Mesothelial cell of epicardium (in vitro differentiated cells): ENCODE measurements at regions not wholly inside any gene's neighbourhood (a gene's known extent, or its start where the extent isn't known, plus 50 kb on each side); places are given as distances from the start of the nearest gene placed in this dataset.
A peak's percentile ranks its signal among the peaks of the same experiment; 100 is the strongest.

Source experiments
- DNase-seq, 2 experiments: peaks; one replicate each; pipeline ENCODE4 v3.0.0; 2021; ENCODE audit warnings: low spot score in 2 of 2; ENCODE audit not compliant: unreplicated experiment in 2 of 2
- H3K27ac Mint-ChIP-seq: 2 replicates; pipeline ENCODE4 v1.8.0; 2021; ENCODE audit warnings: mixed read lengths
- H3K27me3 Mint-ChIP-seq: 2 replicates; pipeline ENCODE4 v1.8.0; 2021; ENCODE audit warnings: low read depth, mixed read lengths
- H3K36me3 Mint-ChIP-seq: 2 replicates; pipeline ENCODE4 v1.8.0; 2021; ENCODE audit warnings: mixed read lengths
- H3K4me1 Mint-ChIP-seq: 2 replicates; pipeline ENCODE4 v1.8.0; 2021; ENCODE audit warnings: mixed read lengths
- H3K4me3 Mint-ChIP-seq: 2 replicates; pipeline ENCODE4 v1.8.0; 2021; ENCODE audit warnings: mild to moderate bottlenecking, moderate library complexity, mixed read lengths
- H3K9me3 Mint-ChIP-seq: 2 replicates; pipeline ENCODE4 v1.8.0; 2021; ENCODE audit warnings: mixed read lengths
- TF ChIP-seq, protein P1 (sequence below): fragments of 200-600 bp; sonication (generic); IDR thresholded peaks from one replicate; pipeline ENCODE4 v1.5.0; 2021; ENCODE audit warnings: antibody characterized with exemption; ENCODE audit not compliant: unreplicated experiment

DNA sequence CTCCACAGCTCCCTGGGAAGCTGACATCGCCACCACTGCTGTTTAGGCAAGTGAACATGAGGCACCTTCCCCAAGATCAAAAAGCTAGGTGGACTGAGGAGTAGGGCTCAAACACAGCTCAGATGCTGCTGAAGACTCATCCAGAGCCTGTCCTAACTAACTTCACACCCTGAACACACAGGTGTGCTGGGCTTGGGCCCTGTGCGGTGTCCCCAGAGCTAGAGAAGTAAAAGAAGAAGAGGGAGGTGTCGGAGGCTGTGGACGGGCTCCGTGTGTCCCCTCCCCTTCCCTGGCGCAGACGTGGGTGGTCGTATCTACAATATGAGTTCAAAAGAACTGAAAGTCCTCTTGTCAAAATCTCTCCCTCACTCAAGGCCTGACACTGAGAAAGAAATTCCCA is 373.4 kb upstream of the MGMT start:
- Mint-ChIP-seq H3K27ac (no peak overlapping the region), H3K36me3 (no peaks in the 10 kb centered on the region), H3K4me3 (no peak overlapping the region), H3K4me1 (peaks cover 22% of the 10 kb centered on the region), H3K27me3 (peaks cover 14% of the 10 kb centered on the region), H3K9me3 (no peaks in the 10 kb centered on the region)
- DNase-seq, result peak in 1 of 2 experiments; percentile 16
- TF ChIP-seq, protein P1, sequence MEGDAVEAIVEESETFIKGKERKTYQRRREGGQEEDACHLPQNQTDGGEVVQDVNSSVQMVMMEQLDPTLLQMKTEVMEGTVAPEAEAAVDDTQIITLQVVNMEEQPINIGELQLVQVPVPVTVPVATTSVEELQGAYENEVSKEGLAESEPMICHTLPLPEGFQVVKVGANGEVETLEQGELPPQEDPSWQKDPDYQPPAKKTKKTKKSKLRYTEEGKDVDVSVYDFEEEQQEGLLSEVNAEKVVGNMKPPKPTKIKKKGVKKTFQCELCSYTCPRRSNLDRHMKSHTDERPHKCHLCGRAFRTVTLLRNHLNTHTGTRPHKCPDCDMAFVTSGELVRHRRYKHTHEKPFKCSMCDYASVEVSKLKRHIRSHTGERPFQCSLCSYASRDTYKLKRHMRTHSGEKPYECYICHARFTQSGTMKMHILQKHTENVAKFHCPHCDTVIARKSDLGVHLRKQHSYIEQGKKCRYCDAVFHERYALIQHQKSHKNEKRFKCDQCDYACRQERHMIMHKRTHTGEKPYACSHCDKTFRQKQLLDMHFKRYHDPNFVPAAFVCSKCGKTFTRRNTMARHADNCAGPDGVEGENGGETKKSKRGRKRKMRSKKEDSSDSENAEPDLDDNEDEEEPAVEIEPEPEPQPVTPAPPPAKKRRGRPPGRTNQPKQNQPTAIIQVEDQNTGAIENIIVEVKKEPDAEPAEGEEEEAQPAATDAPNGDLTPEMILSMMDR, result no peak

DNA sequence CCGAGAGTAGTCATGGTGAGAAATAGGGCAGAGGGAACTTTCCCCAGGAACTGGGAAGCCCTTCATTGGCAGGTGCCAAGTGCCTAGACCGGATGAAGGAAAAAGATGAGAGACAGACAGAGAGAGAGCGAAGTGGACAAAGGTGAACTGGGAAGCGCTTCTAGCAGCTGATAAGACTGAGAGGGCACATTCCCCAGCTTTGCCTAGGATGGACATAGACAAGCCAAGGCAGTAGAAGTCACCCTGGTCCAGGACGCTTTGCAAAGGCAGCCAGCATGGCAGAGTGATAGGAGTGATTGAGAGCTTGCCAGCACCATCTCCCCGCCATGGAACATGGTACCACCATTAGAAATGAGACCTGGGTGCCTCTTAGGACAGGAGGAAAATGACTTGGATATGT is 372.8 kb upstream of the MGMT start:
- peaks cover 22% of the 10 kb centered on the region for H3K4me1 Mint-ChIP-seq
- H3K9me3 Mint-ChIP-seq, result no peaks in the 10 kb centered on the region
- H3K27me3 Mint-ChIP-seq, result peaks cover 14% of the 10 kb centered on the region
- peak in 1 of 2 experiments; percentile 19 for DNase-seq
- H3K27ac Mint-ChIP-seq, result no peak overlapping the region
- TF ChIP-seq, protein P1, result no peak
- no peaks in the 10 kb centered on the region for H3K36me3 Mint-ChIP-seq
- H3K4me3 Mint-ChIP-seq, result no peak overlapping the region

DNA sequence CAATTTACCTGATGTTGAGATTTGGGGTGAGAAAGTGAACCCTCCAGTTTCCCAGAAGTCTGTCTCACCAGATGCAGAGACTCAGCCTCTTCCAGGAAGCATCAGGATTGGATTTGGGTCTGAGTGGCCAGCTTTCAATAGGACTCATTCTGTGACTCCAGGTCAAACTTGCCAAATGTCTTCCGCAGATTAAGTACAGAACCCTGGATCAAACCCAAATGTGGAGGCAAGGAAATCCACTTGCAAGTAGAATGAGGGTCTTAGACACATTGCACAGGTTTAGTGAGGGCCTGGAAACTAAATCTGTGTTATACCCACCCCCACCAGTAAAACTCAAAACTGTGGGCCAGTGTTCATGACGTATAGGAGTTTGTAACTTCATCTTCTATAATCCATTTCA is 372.2 kb upstream of the MGMT start:
- H3K36me3 Mint-ChIP-seq, result no peaks in the 10 kb centered on the region
- TF ChIP-seq, protein P1, result no peak
- peaks cover 22% of the 10 kb centered on the region for H3K4me1 Mint-ChIP-seq
- DNase-seq, result no peak
- peaks cover 10% of the 10 kb centered on the region for H3K27me3 Mint-ChIP-seq
- H3K9me3 Mint-ChIP-seq, result no peaks in the 10 kb centered on the region
- H3K27ac Mint-ChIP-seq, result no peak overlapping the region
- no peak overlapping the region for H3K4me3 Mint-ChIP-seq

DNA sequence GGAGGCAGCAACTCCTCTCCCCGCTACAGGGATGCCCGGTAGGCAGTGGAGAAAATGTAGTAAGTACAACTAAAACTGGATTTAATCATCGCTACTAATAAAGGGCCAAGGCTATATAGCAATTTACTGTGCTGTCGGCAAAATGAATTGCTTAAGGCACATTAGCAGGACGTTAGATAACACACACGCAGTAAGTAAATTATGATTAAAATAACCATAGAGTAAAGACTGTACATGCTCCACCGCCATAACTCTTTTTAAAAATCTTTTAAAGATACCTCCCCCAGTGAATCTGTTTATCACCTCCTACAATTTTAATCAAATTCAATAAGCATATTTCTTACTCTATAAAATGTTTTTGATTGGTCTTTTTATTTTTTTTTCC is 371.4 kb upstream of the MGMT start:
- no peaks in the 10 kb centered on the region for H3K9me3 Mint-ChIP-seq
- TF ChIP-seq, protein P1, result no peak
- peaks cover 22% of the 10 kb centered on the region for H3K4me1 Mint-ChIP-seq
- no peak overlapping the region for H3K27ac Mint-ChIP-seq
- peaks cover 8% of the 10 kb centered on the region for H3K27me3 Mint-ChIP-seq
- no peaks in the 10 kb centered on the region for H3K36me3 Mint-ChIP-seq
- DNase-seq, result no peak
- no peak overlapping the region for H3K4me3 Mint-ChIP-seq

DNA sequence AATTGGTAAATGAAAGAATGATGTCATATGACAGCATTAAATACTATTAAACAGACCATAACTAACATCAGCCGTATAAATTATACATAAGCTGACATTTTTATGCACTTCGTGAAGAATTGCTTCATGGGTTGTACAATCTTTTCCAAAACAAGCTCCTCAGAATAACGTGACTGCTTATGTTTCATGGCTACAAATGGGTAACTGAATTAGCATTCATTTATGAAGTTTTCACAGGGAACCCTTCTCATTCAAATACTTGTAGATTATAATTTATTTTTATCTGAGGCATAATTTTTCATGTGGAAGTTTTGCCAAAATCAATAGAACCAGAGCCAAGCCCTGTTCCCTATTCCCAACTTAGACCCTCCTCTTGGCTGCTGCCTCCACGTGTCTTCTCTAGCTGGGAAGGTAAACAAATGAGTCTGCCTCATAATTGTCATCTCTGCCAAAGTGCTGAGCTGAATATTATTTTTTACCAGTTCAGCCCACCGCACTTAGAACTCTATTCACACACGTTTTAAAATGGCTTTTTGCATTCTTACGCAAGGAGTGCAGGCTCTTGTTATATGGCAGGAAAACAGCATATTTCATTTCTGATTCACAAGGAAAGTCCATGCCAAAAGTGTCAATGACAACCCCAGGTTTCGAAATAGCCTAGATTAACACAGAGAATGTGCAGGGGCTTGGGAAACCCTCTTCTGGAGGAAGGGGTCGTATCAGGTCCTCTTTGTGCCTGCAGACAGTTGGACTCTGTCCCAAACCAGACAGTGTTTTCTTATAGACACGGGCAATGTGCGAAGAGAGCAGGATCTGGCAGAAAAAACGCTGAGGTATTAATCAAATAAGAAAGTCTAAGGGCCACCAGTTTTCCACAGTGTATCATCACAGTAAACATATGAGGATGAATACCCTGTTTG is 370.7 kb upstream of the MGMT start:
- Mint-ChIP-seq H3K9me3 (no peaks in the 10 kb centered on the region), H3K27ac (peak overlapping the region; percentile 72), H3K36me3 (no peaks in the 10 kb centered on the region), H3K4me1 (peaks cover 27% of the 10 kb centered on the region), H3K27me3 (peaks cover 6% of the 10 kb centered on the region), H3K4me3 (no peak overlapping the region)
- TF ChIP-seq, protein P1, result no peak
- peak in 1 of 2 experiments; percentile 32 for DNase-seq
